Vagina (tissue), 2 donors: ENCODE measurements at regions not wholly inside any gene's neighbourhood (a gene's known extent, or its start where the extent isn't known, plus 50 kb on each side); places are given as distances from the start of the nearest gene placed in this dataset.
"Not testable (repeated sequence)": the region's sequence is repeated elsewhere in the genome, so short reads cannot be mapped to it uniquely, and the experiment has no call there.

Experiments used
- DNase-seq, 2 donors: peaks; one replicate each; pipeline ENCODE4 v3.0.0-alpha.2; 2017; ENCODE audit errors: extremely low spot score in 2 of 2
- H3K27ac ChIP-seq: fragments of 200-600 bp; sonication (generic); one replicate; pipeline ENCODE4 v1.5.1; 2019
- H3K27me3 ChIP-seq: fragments of 200-600 bp; sonication (generic); one replicate; pipeline ENCODE4 v1.5.1; 2019
- H3K36me3 ChIP-seq, 2 donors: fragments of 200-600 bp; sonication (generic); one replicate each; pipeline ENCODE4 v1.5.1; 2017 to 2019
- H3K4me1 ChIP-seq: fragments of 200-600 bp; sonication (generic); one replicate; pipeline ENCODE4 v1.5.1; 2019
- H3K4me3 ChIP-seq, 2 donors: fragments of 200-600 bp; sonication (generic); 1 replicate in 1 of 2; 2 replicates in 1 of 2; pipeline ENCODE4 v1.5.1; 2016 to 2019
- H3K9me3 ChIP-seq: fragments of 200-600 bp; sonication (generic); one replicate; pipeline ENCODE4 v1.5.1; 2019
- CTCF ChIP-seq, 3 experiments: fragments of 450-650 bp in 2 of 3; fragments of 200-600 bp in 1 of 3; sonication (generic) in 1 of 3; IDR thresholded peaks; one replicate each; pipeline ENCODE4 v1.5.1; 2017 to 2019; ENCODE audit warnings: antibody characterized with exemption in 3 of 3, mild to moderate bottlenecking in 2 of 3, moderate library complexity in 2 of 3
- POLR2A ChIP-seq, 2 donors: fragments of 450-650 bp; IDR thresholded peaks; one replicate each; pipeline ENCODE4 v1.6.1; 2017; ENCODE audit warnings: antibody characterized with exemption in 2 of 2, mild to moderate bottlenecking in 2 of 2, moderate library complexity in 2 of 2
- POLR2AphosphoS5 ChIP-seq, 2 donors: sonication (generic); formaldehyde crosslinking; IDR thresholded peaks; one replicate each; pipeline ENCODE4 v1.9.0; 2017; ENCODE audit warnings: antibody characterized with exemption in 2 of 2, mild to moderate bottlenecking in 2 of 2, low read depth in 1 of 2; ENCODE audit not compliant: insufficient read depth in 1 of 2
- intact Hi-C: fragments of 100-400 bp; cut with DNase I; formaldehyde crosslinking; loops from one replicate; pipeline ENCODE4 v1.15.1; 2023

GRCh38 chr1:109857702-109858101 lies 52.9 kb upstream of the CSF1 start:
- DNase-seq, intact Hi-C loops, H3K36me3 ChIP-seq, H3K27ac ChIP-seq, H3K9me3 ChIP-seq, H3K4me1 ChIP-seq, H3K27me3 ChIP-seq, H3K4me3 ChIP-seq: not testable (repeated sequence)

DNA sequence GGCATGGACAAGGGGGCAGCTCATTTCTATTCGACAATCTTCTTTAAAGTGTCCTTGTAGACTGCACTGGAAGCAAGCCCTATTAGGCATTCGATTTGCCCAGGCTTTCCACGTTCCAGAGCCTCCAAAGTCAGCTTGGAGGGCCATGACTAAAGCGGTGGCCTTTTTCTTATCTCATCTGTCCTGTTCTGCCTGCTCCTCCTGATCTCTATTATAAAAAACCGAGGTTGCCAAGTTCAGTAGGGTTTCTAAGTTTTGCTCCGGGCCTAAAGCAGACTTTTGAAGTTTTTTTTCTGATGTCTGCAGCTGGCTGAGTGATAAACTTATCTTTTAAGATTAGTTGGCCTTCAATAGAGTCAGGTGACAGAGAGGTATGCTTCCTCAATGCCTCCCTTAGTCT lies 54.7 kb upstream of the CSF1 start:
- H3K4me3 ChIP-seq, H3K27ac ChIP-seq, intact Hi-C loops, H3K4me1 ChIP-seq, H3K9me3 ChIP-seq, H3K27me3 ChIP-seq, DNase-seq, H3K36me3 ChIP-seq: not testable (repeated sequence)

- H3K27me3 ChIP-seq, H3K9me3 ChIP-seq, DNase-seq, H3K4me1 ChIP-seq, H3K36me3 ChIP-seq, H3K4me3 ChIP-seq, intact Hi-C loops, H3K27ac ChIP-seq: not testable (repeated sequence)
Measured at GRCh38 chr1:109853972-109854371, 56.7 kb upstream of the CSF1 start.

- H3K27me3 ChIP-seq, H3K9me3 ChIP-seq, H3K4me3 ChIP-seq, H3K27ac ChIP-seq, DNase-seq, intact Hi-C loops, H3K36me3 ChIP-seq, H3K4me1 ChIP-seq: not testable (repeated sequence)
Measured at GRCh38 chr1:109852221-109853015, 58.2 kb upstream of the CSF1 start.

- no peak for DNase-seq
- H3K27me3 ChIP-seq, result no peaks in the 10 kb centered on the region
- no peak overlapping the region for H3K27ac ChIP-seq
- intact Hi-C loops, result no loop called here
- H3K4me1 ChIP-seq, result peaks cover 6% of the 10 kb centered on the region
- no peaks in the 10 kb centered on the region for H3K9me3 ChIP-seq
- H3K36me3 ChIP-seq, result no peaks in the 10 kb centered on the region
- no peak for TF ChIP-seq POLR2AphosphoS5 (IDR thresholded peaks at IDR 0.05; ENCODE audit: insufficient read depth in 1 of 2, low read depth in 1 of 2)
- TF ChIP-seq CTCF (IDR thresholded peaks at IDR 0.05), result no peak
- TF ChIP-seq POLR2A (IDR thresholded peaks at IDR 0.05), result no peak
- H3K4me3 ChIP-seq, result no peak overlapping the region
Measured at GRCh38 chr1:109850827-109851226, 59.8 kb upstream of the CSF1 start.

- Histone ChIP-seq H3K4me1 (peaks cover 6% of the 10 kb centered on the region), H3K27ac (no peak overlapping the region), H3K4me3 (no peak overlapping the region), H3K9me3 (no peaks in the 10 kb centered on the region), H3K27me3 (no peaks in the 10 kb centered on the region), H3K36me3 (no peaks in the 10 kb centered on the region)
- no peak for DNase-seq
- intact Hi-C loops, result no loop called here
- TF ChIP-seq POLR2A (IDR thresholded peaks at IDR 0.05), result no peak
- TF ChIP-seq CTCF (IDR thresholded peaks at IDR 0.05), result no peak
- TF ChIP-seq POLR2AphosphoS5 (IDR thresholded peaks at IDR 0.05; ENCODE audit: insufficient read depth in 1 of 2, low read depth in 1 of 2), result no peak
Measured at GRCh38 chr1:109850194-109850593, 60.5 kb upstream of the CSF1 start.

DNA sequence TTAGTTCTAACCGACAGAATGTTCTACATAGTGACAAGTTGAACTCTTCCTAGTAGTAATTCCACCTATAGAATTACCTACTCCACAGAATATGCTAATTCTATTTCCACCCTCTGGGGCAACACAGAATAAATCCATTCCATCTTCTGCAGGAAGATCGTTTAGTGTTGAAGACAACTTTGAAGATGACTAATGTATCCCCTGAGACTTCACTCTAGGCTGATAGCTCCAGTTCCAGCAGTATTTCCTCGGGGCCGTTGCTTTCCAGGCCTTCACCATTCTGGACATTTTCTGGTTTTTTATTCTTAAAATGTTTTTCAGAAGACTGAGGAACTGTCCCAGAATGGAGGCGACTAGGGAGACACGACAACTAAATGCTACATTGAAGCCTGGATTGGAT lies 61.0 kb upstream of the CSF1 start:
- no peaks in the 10 kb centered on the region for H3K27me3 ChIP-seq
- H3K36me3 ChIP-seq, result no peaks in the 10 kb centered on the region
- intact Hi-C loops, result no loop called here
- peaks cover 6% of the 10 kb centered on the region for H3K4me1 ChIP-seq
- H3K4me3 ChIP-seq, result no peak overlapping the region
- no peak for DNase-seq
- H3K9me3 ChIP-seq, result no peaks in the 10 kb centered on the region
- TF ChIP-seq POLR2A (IDR thresholded peaks at IDR 0.05) (no peak), CTCF (IDR thresholded peaks at IDR 0.05) (no peak), POLR2AphosphoS5 (IDR thresholded peaks at IDR 0.05; ENCODE audit: insufficient read depth in 1 of 2, low read depth in 1 of 2) (no peak)
- H3K27ac ChIP-seq, result no peak overlapping the region
